Nucleus accumbens (tissue), 56 donors: ENCODE measurements at regions not wholly inside any gene's neighbourhood (a gene's known extent, or its start where the extent isn't known, plus 50 kb on each side); places are given as distances from the start of the nearest gene placed in this dataset.
"Not testable (repeated sequence)": the region's sequence is repeated elsewhere in the genome, so short reads cannot be mapped to it uniquely, and the experiment has no call there.

ENCODE experiments used
- DNase-seq, 56 donors: peaks; one replicate each; lab custom pipeline; 2025; lab: John Stamatoyannopoulos, UW

GRCh38 chr2:226306969-226307368, 492.7 kb downstream of the IRS1 start:
- no peak for DNase-seq

- no peak for DNase-seq
These were observed 495.3 kb downstream of the IRS1 start for GRCh38 chr2:226304308-226304707.

GRCh38 chr2:226303707-226304106, 495.9 kb downstream of the IRS1 start:
- DNase-seq = no peak

GRCh38 chr2:226300196-226300886, 499.3 kb downstream of the IRS1 start:
- DNase-seq = no peak

DNA sequence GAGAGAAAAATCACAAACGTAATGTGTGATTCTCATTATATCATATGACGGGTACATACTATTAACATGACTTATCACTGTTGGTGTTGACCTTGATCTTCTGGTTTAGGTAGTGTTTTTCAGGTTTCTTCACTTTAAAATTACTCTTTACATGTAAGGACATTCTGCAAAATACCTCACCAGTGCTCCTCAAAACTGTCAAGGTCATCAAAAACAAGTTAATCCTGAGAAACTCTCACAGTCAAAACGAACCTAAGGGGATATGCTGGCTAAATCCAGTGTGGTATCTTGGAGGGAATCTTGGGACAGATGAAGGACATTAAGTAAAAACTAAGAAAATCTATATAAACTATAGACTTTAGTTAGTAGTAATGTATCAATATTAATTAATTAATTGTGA, 499.8 kb downstream of the IRS1 start:
- no peak for DNase-seq

DNA sequence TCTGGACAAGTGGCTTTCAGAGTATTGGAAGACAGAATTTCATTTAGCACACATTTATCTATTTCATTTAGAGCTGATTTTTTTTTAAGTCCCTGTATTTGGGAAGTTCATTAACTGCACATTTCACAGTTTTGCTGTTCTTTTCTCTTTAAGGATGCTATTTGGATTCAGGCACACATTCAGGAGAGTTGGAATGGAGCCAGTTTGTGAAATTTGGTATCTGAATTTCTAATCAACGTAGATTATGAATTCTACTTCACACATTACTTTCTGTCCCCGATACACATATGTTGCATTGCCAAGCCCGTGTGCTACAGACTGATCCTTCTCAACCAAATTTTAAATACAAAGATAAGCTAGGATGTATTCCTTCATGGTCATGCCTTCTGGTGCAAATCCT, 503.9 kb downstream of the IRS1 start:
- no peak for DNase-seq

- no peak for DNase-seq
These were observed 504.5 kb downstream of the IRS1 start for GRCh38 chr2:226295123-226295522.

DNA sequence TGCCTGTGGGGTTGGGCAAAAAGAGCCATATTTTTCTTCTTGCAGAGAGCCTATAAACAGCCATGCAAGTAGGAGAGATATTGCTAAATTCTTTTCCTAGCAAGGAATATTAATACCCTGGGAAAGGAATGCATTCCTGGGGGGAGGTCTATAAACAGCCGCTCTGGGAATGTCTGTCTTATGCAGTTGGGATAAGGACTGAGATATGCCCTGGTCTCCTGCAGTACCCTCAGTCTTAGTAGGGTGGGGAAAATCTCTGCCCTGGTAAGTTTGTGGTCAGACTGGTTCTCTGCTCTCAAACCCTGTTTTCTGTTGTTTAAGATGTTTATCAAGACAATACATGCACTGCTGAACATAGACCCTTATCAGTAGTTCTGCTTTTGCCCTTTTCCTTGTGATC, 508.3 kb downstream of the IRS1 start:
- not testable (repeated sequence) for DNase-seq

- no peak for DNase-seq
These were observed 512.7 kb downstream of the IRS1 start for GRCh38 chr2:226286916-226287315.

DNA sequence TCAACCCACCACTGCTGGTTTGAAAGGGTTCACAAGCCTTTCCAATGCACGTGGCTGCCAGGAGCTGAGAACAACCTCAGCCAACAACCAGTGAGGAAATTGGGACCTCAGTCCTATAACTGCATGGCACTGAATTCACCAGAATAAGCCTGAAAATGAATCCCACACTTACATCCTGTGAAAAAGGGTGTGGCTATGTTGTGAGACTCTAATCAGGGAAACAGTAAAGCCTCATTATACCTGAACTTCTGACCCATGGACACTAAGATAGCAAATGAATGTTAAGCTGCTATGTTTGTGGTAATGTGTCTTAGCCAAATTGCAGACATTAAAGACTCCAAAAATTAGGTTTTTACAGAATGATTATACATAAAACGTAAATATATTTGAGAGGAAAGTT, 515.8 kb downstream of the IRS1 start:
- no peak for DNase-seq

- DNase-seq = no peak
These were observed 517.5 kb downstream of the IRS1 start for GRCh38 chr2:226282151-226282550.

DNA sequence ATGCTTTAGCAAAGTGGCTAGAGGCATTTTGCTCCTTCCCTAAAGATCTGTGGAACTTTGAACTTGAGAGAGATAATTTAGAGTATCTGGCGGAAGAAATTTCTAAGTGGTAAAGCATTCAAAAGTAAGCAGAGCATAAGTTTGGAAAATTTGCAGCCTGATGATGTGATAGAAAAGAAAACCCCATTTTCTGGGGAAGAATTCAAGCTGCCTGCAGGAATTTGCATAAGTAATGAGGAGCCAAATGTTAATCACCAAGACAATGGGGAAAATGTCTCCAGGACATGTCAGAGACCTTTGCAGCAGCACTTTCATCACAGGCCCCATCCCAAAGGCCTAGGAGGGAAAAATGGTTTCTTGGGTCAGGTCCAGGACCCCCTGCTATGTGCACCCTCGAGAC, 519.5 kb downstream of the IRS1 start:
- not testable (repeated sequence) for DNase-seq

- DNase-seq = no peak
These were observed 524.4 kb downstream of the IRS1 start for GRCh38 chr2:226275215-226275614.

- no peak for DNase-seq
These were observed 525.5 kb downstream of the IRS1 start for GRCh38 chr2:226274143-226274542.

DNA sequence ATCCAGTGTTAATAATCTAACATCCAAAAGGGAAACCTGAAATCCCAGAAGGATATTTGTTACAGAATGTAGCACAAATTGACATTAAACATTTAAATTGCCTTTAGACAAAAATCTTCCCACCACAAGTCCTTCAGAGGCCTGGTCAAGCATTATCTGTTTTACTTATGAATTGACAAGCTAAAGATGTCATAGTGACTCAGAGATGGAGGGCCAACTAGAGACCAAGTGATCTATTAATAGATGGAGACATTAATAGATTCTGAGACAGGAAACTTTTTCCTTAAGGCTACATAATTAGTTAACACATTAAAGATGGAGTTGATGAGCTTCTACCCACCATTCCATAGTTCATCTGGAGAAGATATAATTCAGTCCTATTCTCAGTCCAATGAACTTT, 526.2 kb downstream of the IRS1 start:
- DNase-seq = no peak

DNA sequence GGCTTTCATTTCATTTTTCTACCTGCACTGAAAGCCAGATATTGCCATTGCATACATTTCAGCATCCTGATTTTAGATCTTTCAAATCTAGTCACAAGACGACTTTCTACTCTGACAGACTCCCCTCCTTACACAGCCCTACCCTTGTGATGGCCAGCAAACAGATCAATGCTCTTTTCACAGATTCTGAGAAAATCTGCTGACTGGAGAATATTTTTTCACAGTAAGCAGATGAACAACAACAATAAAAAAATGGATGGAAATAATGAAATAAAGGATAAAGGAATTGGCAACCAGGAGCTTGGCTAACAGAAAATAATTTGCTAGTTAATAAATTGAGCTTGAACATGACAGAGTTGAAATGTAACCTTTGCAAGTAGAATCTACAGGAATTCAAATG, 527.2 kb downstream of the IRS1 start:
- no peak for DNase-seq

GRCh38 chr2:226270285-226271058, 529.1 kb downstream of the IRS1 start:
- DNase-seq = no peak

GRCh38 chr2:226267516-226268289, 531.9 kb downstream of the IRS1 start:
- DNase-seq = no peak

GRCh38 chr2:226256709-226257376, 542.8 kb downstream of the IRS1 start:
- DNase-seq = no peak

GRCh38 chr2:226256237-226256636, 543.4 kb downstream of the IRS1 start:
- DNase-seq = no peak

DNA sequence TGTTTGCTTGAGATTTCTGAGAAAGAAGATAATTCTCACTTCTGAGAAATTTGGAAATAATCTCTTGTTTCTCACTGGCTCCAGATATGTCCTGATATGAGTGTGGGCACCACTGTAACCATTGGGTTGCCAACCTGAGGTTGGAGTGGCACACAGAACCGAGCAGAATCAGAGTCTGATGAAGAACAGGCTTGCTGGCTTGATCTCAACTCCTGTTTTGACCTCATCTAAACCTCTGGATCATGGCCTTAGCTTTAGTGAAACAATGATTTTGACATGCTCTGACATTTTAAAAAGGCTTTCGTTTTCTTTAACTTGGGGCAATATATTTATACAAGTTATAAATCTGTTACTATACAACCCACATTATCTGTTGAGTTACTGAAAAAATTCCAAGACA, 548.0 kb downstream of the IRS1 start:
- no peak for DNase-seq
